ENCODE measurements at regions not wholly inside any gene's neighbourhood (a gene's known extent, or its start where the extent isn't known, plus 50 kb on each side); places are given as distances from the start of the nearest gene placed in this dataset.

DNA sequence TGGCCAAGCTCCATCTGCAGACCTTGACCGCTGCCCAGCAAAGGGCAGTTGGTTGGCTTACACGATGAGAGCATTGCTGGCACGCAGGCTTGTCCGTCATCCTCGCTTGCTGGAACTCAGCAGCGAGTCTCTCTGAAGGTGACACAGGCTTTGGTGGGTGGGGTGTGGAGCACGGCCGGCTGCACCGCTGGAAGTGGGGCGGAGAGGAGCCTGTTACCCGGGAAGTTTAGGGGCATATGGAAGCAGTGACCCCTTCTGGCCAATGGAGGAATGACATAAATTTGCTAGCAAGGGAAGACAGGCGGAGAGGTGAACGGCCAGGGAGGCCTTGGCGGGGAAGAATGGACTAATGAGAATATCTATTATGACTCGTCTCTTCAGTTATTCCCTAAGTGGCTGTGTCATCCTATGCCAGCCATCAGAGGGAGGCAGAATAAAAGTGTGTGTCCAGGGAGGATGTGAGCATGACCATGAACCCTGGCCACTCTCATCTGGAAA, 65.9 kb upstream of the SDK2 start:
- H3K4me1 Mint-ChIP-seq = peaks cover 12 to 21% (median 14%) of the 10 kb centered on the region in 3 donors
- peaks cover 2 to 6% (median 3%) of the 10 kb centered on the region in 3 donors for H3K9me3 Mint-ChIP-seq
- H3K27me3 Mint-ChIP-seq = peaks cover 6 to 9% of the 10 kb centered on the region in 2 donors
- ATAC-seq (replicated peaks in 1 of 4) = peak; percentile 60 to 71 (median 67)
- CTCF ChIA-PET = interaction anchor here (0.6 to 2.9 kb wide), 9 partner anchors 10 to 280 kb away, joined by 3 to 20 read pairs (median 4); no protein-coding TSS in a partner anchor
- H3K4me3 ChIP-seq (ENCODE audit: control insufficient read depth in 1 of 2, extremely low read depth in 1 of 2, low read length in 1 of 2) = no peak overlapping the region
- no peaks in the 10 kb centered on the region for H3K36me3 ChIP-seq (ENCODE audit: control insufficient read depth in 2 of 2, extremely low read depth in 1 of 2, insufficient read depth in 1 of 2, low read length in 1 of 2)
- 26% methylated on average over 11 of the region's 15 CpGs for WGBS (ENCODE audit: insufficient coverage)
- H3K4me3 Mint-ChIP-seq = no peak overlapping the region
- POLR2A ChIA-PET = no interaction called here
- peaks cover 0 to 17% of the 10 kb centered on the region in 2 experiments for H3K4me1 ChIP-seq (ENCODE audit: control insufficient read depth in 1 of 2, extremely low read depth in 1 of 2, insufficient read depth in 2 of 2, low read length in 2 of 2)
- no peaks in the 10 kb centered on the region for H3K36me3 Mint-ChIP-seq
- no peak overlapping the region for H3K27ac ChIP-seq (ENCODE audit: low read length)
- H3K9me3 ChIP-seq = no peaks in the 10 kb centered on the region
- peak overlapping the region in 1 of 2 donors; percentile 18 for H3K27ac Mint-ChIP-seq
- peaks cover 0 to 27% of the 10 kb centered on the region in 2 experiments for H3K27me3 ChIP-seq (replicated peaks in 1 of 2; ENCODE audit: control insufficient read depth in 2 of 2, extremely low read depth in 1 of 2, insufficient read depth in 2 of 2, low read length in 1 of 2)
- DNase-seq = peak in 34 of 35 experiments; percentile 9 to 83 (median 48)

DNA sequence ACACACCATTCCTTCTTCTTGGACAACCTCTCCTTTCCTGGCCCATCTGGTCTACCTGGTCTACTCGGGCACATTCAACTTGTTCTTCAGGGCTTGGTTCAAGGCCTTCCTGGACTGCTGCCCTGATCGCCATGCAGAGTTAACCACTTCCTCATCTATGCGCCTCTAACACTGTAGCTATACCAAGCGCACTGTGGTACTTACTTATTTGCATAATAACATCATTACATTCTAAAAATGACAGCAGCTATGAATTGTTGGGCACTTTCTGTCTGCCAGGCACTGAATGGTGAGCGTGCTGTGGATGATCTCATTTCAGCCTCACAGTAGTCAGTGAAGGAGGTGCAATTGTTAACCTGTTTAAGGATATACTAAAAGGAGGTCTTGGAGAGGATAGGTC, 66.9 kb upstream of the SDK2 start:
- no peak overlapping the region for H3K4me3 Mint-ChIP-seq

DNA sequence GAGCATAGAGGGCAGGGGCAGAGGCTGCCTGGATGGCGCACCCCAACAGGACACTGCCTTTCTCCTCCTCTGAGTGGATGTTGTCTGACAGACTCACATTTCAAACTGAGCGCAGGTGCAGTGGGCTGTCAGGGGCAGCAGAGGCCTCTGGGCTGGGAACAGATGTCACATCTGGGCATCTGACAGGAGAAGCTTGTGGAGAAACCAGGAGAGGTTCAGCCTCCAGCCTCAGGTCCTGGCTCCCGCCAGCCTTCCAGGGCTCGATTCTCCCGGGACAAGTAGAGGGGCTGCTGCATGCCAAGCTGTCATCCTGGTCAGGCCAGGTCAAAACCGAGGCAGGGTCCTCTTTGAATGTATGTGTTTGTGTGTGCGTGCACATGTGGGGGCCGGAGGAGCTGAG, 67.7 kb upstream of the SDK2 start:
- Histone ChIP-seq H3K4me1 (ENCODE audit: control insufficient read depth in 1 of 2, extremely low read depth in 1 of 2, insufficient read depth in 2 of 2, low read length in 2 of 2) (peaks cover 0 to 17% of the 10 kb centered on the region in 2 experiments), H3K9me3 (no peaks in the 10 kb centered on the region), H3K36me3 (ENCODE audit: control insufficient read depth in 2 of 2, extremely low read depth in 1 of 2, insufficient read depth in 1 of 2, low read length in 1 of 2) (no peaks in the 10 kb centered on the region), H3K4me3 (ENCODE audit: control insufficient read depth in 1 of 2, extremely low read depth in 1 of 2, low read length in 1 of 2) (no peak overlapping the region), H3K27me3 (replicated peaks in 1 of 2; ENCODE audit: control insufficient read depth in 2 of 2, extremely low read depth in 1 of 2, insufficient read depth in 2 of 2, low read length in 1 of 2) (peaks cover 0 to 26% of the 10 kb centered on the region in 2 experiments), H3K27ac (ENCODE audit: low read length) (no peak overlapping the region)
- H3K27ac Mint-ChIP-seq = peak overlapping the region in 1 of 2 donors; percentile 12
- no peak for ATAC-seq (replicated peaks in 1 of 4)
- POLR2A ChIA-PET = no interaction called here
- whole genome bisulfite sequencing (ENCODE audit: insufficient coverage) = 77% methylated on average over 6 of the region's 8 CpGs
- no peaks in the 10 kb centered on the region for H3K36me3 Mint-ChIP-seq
- H3K4me1 Mint-ChIP-seq = peaks cover 12 to 21% (median 14%) of the 10 kb centered on the region in 3 donors
- DNase-seq = no peak
- CTCF ChIA-PET = interaction anchor here (0.6 to 2.9 kb wide), 4 partner anchors 92 to 305 kb away, joined by 3 to 20 read pairs (median 4); no protein-coding TSS in a partner anchor
- no peak overlapping the region for H3K4me3 Mint-ChIP-seq
- H3K9me3 Mint-ChIP-seq = peaks cover 2 to 6% (median 3%) of the 10 kb centered on the region in 3 donors
- peaks cover 6 to 9% of the 10 kb centered on the region in 2 donors for H3K27me3 Mint-ChIP-seq

More for the DNA sequence above, 66.9 kb upstream of the SDK2 start:
- DNase-seq (no peak), ATAC-seq (replicated peaks in 1 of 4) (peak in 2 of 4 experiments; percentile 19)
- CTCF ChIA-PET = interaction anchor here (0.6 to 2.9 kb wide), 6 partner anchors 11 to 282 kb away, joined by 3 to 20 read pairs (median 6); no protein-coding TSS in a partner anchor
- H3K4me1 ChIP-seq (ENCODE audit: control insufficient read depth in 1 of 2, extremely low read depth in 1 of 2, insufficient read depth in 2 of 2, low read length in 2 of 2) = peaks cover 0 to 17% of the 10 kb centered on the region in 2 experiments
- H3K36me3 ChIP-seq (ENCODE audit: control insufficient read depth in 2 of 2, extremely low read depth in 1 of 2, insufficient read depth in 1 of 2, low read length in 1 of 2) = no peaks in the 10 kb centered on the region
- H3K27me3 Mint-ChIP-seq = peaks cover 6 to 9% of the 10 kb centered on the region in 2 donors
- 60% methylated on average over 1 of the region's 5 CpGs for WGBS (ENCODE audit: insufficient coverage)
- peaks cover 12 to 21% (median 14%) of the 10 kb centered on the region in 3 donors for H3K4me1 Mint-ChIP-seq
- H3K9me3 ChIP-seq = no peaks in the 10 kb centered on the region
- H3K27ac Mint-ChIP-seq = no peak overlapping the region
- no peak overlapping the region for H3K27ac ChIP-seq (ENCODE audit: low read length)
- POLR2A ChIA-PET = no interaction called here
- H3K4me3 ChIP-seq (ENCODE audit: control insufficient read depth in 1 of 2, extremely low read depth in 1 of 2, low read length in 1 of 2) = no peak overlapping the region
- H3K9me3 Mint-ChIP-seq = peaks cover 2 to 6% (median 3%) of the 10 kb centered on the region in 3 donors
- no peaks in the 10 kb centered on the region for H3K36me3 Mint-ChIP-seq
- H3K27me3 ChIP-seq (replicated peaks in 1 of 2; ENCODE audit: control insufficient read depth in 2 of 2, extremely low read depth in 1 of 2, insufficient read depth in 2 of 2, low read length in 1 of 2) = peaks cover 0 to 26% of the 10 kb centered on the region in 2 experiments

DNA sequence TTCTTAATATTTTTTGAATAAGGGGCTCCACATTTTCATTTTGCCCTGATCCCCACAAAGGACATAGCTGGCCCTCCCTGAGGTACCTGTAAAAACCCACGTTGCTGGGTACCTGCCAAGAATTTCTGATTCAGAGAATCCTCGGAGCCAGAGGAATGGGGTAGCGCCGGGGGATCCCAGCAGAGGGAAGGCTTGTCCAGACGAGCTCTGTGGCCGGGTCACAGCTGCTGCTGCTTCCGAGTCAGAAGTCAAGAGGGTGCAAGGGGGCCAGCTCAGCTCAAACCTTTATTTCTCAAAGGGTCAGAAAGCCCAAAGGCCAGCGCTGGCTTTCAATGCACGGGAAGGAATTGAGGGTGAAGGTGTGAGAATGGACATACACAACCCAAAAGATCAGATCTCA, 68.9 kb upstream of the SDK2 start:
- Histone ChIP-seq H3K9me3 (no peaks in the 10 kb centered on the region), H3K4me1 (ENCODE audit: control insufficient read depth in 1 of 2, extremely low read depth in 1 of 2, insufficient read depth in 2 of 2, low read length in 2 of 2) (peaks cover 0 to 17% of the 10 kb centered on the region in 2 experiments), H3K27ac (ENCODE audit: low read length) (no peak overlapping the region), H3K4me3 (ENCODE audit: control insufficient read depth in 1 of 2, extremely low read depth in 1 of 2, low read length in 1 of 2) (no peak overlapping the region), H3K27me3 (replicated peaks in 1 of 2; ENCODE audit: control insufficient read depth in 2 of 2, extremely low read depth in 1 of 2, insufficient read depth in 2 of 2, low read length in 1 of 2) (peaks cover 0 to 26% of the 10 kb centered on the region in 2 experiments), H3K36me3 (ENCODE audit: control insufficient read depth in 2 of 2, extremely low read depth in 1 of 2, insufficient read depth in 1 of 2, low read length in 1 of 2) (no peaks in the 10 kb centered on the region)
- no peak overlapping the region for H3K4me3 Mint-ChIP-seq
- DNase-seq (no peak), ATAC-seq (replicated peaks in 1 of 4) (no peak)
- ChIA-PET POLR2A (no interaction called here), CTCF (no interaction called here)
- H3K4me1 Mint-ChIP-seq = peaks cover 12 to 29% (median 14%) of the 10 kb centered on the region in 3 donors
- H3K9me3 Mint-ChIP-seq = no peaks in the 10 kb centered on the region
- no peaks in the 10 kb centered on the region for H3K36me3 Mint-ChIP-seq
- H3K27me3 Mint-ChIP-seq = peaks cover under 1 to 9% of the 10 kb centered on the region in 2 donors
- no peak overlapping the region for H3K27ac Mint-ChIP-seq
- WGBS (ENCODE audit: insufficient coverage) = 71% methylated on average over 8 of the region's 9 CpGs

DNA sequence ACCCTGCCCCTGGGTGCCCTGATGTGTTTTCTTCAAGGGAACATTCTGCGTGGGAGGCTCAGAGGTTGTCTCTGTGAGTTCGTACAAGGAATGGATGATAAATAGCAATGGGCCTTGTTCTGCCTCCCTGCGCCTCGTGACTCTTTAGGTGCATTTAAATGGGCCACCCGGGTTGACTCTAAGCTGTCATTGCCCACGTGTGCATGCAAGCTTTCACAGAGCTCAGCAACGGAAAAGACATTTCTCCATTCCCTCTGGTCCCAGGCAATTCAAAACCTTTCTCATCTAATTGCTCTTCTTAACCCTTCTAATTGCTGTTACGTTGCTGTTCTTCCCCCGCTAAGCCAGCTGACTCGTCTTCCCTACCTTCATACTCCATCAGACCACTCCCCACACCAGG, 71.5 kb upstream of the SDK2 start:
- no peaks in the 10 kb centered on the region for H3K9me3 Mint-ChIP-seq
- Histone ChIP-seq H3K27ac (ENCODE audit: low read length) (no peak overlapping the region), H3K4me3 (ENCODE audit: control insufficient read depth in 1 of 2, extremely low read depth in 1 of 2, low read length in 1 of 2) (no peak overlapping the region), H3K4me1 (ENCODE audit: control insufficient read depth in 1 of 2, extremely low read depth in 1 of 2, insufficient read depth in 2 of 2, low read length in 2 of 2) (peaks cover 4 to 22% of the 10 kb centered on the region in 2 experiments), H3K9me3 (no peaks in the 10 kb centered on the region), H3K27me3 (replicated peaks in 1 of 2; ENCODE audit: control insufficient read depth in 2 of 2, extremely low read depth in 1 of 2, insufficient read depth in 2 of 2, low read length in 1 of 2) (peaks cover 0 to 16% of the 10 kb centered on the region in 2 experiments), H3K36me3 (ENCODE audit: control insufficient read depth in 2 of 2, extremely low read depth in 1 of 2, insufficient read depth in 1 of 2, low read length in 1 of 2) (peaks cover 0 to 4% of the 10 kb centered on the region in 2 donors)
- peak overlapping the region; percentile 2 to 12 for H3K27ac Mint-ChIP-seq
- H3K4me1 Mint-ChIP-seq = peaks cover 20 to 42% (median 28%) of the 10 kb centered on the region in 3 donors
- CTCF ChIA-PET = no interaction called here
- peaks cover 0 to 4% of the 10 kb centered on the region in 2 donors for H3K27me3 Mint-ChIP-seq
- DNase-seq (no peak), ATAC-seq (replicated peaks in 1 of 4) (no peak)
- POLR2A ChIA-PET = no interaction called here
- H3K36me3 Mint-ChIP-seq = no peaks in the 10 kb centered on the region
- H3K4me3 Mint-ChIP-seq = no peak overlapping the region
- 75% methylated on average over 10 of the region's 10 CpGs for whole genome bisulfite sequencing (ENCODE audit: insufficient coverage)

DNA sequence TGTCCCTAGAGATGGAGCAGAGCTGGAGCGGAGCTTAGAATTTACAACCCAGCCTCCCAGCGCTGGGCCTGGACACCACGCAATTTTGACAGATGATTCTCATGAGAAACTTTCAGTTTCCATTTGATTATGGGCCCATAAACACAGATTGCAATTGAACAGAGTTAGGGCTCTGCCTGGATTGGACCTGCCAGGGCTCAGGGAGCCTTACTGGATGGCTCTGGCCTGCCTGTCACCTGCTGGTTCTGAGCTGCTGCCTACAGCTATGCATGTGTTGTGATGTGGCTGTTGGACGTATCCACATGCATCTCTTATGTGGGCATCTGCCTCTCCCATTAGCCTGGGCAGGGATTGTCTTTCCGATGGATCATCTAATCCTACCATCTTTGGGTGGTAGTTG, 73.4 kb upstream of the SDK2 start:
- ChIA-PET CTCF (no interaction called here), POLR2A (no interaction called here)
- ATAC-seq (replicated peaks in 1 of 4) (no peak), DNase-seq (no peak)
- H3K4me3 ChIP-seq (ENCODE audit: control insufficient read depth in 1 of 2, extremely low read depth in 1 of 2, low read length in 1 of 2) = no peak overlapping the region
- Mint-ChIP-seq H3K9me3 (no peaks in the 10 kb centered on the region), H3K27ac (peak overlapping the region in 1 of 2 donors; percentile 87), H3K27me3 (peaks cover 0 to 2% of the 10 kb centered on the region in 2 donors), H3K4me1 (peaks cover 30 to 51% (median 37%) of the 10 kb centered on the region in 3 donors), H3K4me3 (no peak overlapping the region), H3K36me3 (no peaks in the 10 kb centered on the region)
- WGBS (ENCODE audit: insufficient coverage) = 53% methylated on average over 3 of the region's 5 CpGs
- peaks cover 0 to 7% of the 10 kb centered on the region in 2 experiments for H3K27me3 ChIP-seq (replicated peaks in 1 of 2; ENCODE audit: control insufficient read depth in 2 of 2, extremely low read depth in 1 of 2, insufficient read depth in 2 of 2, low read length in 1 of 2)
- H3K9me3 ChIP-seq = no peaks in the 10 kb centered on the region
- peaks cover 0 to 4% of the 10 kb centered on the region in 2 donors for H3K36me3 ChIP-seq (ENCODE audit: control insufficient read depth in 2 of 2, extremely low read depth in 1 of 2, insufficient read depth in 1 of 2, low read length in 1 of 2)
- peaks cover 10 to 33% of the 10 kb centered on the region in 2 experiments for H3K4me1 ChIP-seq (ENCODE audit: control insufficient read depth in 1 of 2, extremely low read depth in 1 of 2, insufficient read depth in 2 of 2, low read length in 2 of 2)
- no peak overlapping the region for H3K27ac ChIP-seq (ENCODE audit: low read length)
